Erythroblast (primary cell): ENCODE measurements at regions not wholly inside any gene's neighbourhood (a gene's known extent, or its start where the extent isn't known, plus 50 kb on each side); places are given as distances from the start of the nearest gene placed in this dataset.

Experiments
- GATA1 ChIP-seq: IDR thresholded peaks from 2 replicates; pipeline ENCODE4 v1.6.1; 2011; ENCODE audit warnings: low read depth, mild to moderate bottlenecking, control low read depth, low read length, moderate library complexity
- POLR2A ChIP-seq: IDR thresholded peaks from 2 replicates; pipeline ENCODE4 v1.6.1; 2011; ENCODE audit warnings: mild to moderate bottlenecking, low read length

DNA sequence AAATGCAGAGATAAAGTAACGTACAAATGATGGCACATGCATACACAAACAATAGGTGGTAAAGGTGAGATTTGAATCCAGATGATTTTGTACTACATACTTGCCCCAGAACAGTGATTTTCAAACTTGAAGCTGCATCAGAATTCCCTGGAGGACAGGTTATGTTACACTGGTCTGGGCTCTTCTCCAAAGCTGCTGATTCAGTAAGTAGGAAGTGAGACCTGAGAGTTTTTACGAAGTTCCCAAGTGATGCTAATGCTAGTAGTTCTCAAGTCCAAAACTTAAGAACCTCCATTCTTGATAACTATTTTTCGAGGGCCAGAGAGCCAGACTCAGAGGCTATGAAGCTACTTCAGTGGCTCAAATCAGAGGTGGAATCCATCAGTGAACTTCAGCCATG lies 159.0 kb upstream of the POM121L12 start:
- TF ChIP-seq POLR2A: no peak
- TF ChIP-seq GATA1: no peak
